GM12872 (cell line): ENCODE measurements at regions not wholly inside any gene's neighbourhood (a gene's known extent, or its start where the extent isn't known, plus 50 kb on each side); places are given as distances from the start of the nearest gene placed in this dataset.

Experiments used
- CTCF ChIP-seq: IDR thresholded peaks from 3 replicates; pipeline ENCODE4 v1.5.1; 2011; ENCODE audit warnings: low read depth, mild to moderate bottlenecking, low read length, moderate library complexity; ENCODE audit not compliant: insufficient read depth

GRCh38 chr12:115257791-115258190 is 573.8 kb upstream of the TBX3 start:
- TF ChIP-seq CTCF, result no peak

GRCh38 chr12:115255962-115256361 is 572.0 kb upstream of the TBX3 start:
- no peak for TF ChIP-seq CTCF

- TF ChIP-seq CTCF, result no peak
These were observed 571.3 kb upstream of the TBX3 start for GRCh38 chr12:115255257-115255656.

GRCh38 chr12:115253049-115253448 is 569.1 kb upstream of the TBX3 start:
- no peak for TF ChIP-seq CTCF

- no peak for TF ChIP-seq CTCF
These were observed 567.8 kb upstream of the TBX3 start for GRCh38 chr12:115251727-115252126.

- no peak for TF ChIP-seq CTCF
These were observed 565.8 kb upstream of the TBX3 start for GRCh38 chr12:115249671-115250278.

- no peak for TF ChIP-seq CTCF
These were observed 561.0 kb upstream of the TBX3 start for GRCh38 chr12:115245020-115245419.
